ENCODE measurements at regions not wholly inside any gene's neighbourhood (a gene's known extent, or its start where the extent isn't known, plus 50 kb on each side); places are given as distances from the start of the nearest gene placed in this dataset.

DNA sequence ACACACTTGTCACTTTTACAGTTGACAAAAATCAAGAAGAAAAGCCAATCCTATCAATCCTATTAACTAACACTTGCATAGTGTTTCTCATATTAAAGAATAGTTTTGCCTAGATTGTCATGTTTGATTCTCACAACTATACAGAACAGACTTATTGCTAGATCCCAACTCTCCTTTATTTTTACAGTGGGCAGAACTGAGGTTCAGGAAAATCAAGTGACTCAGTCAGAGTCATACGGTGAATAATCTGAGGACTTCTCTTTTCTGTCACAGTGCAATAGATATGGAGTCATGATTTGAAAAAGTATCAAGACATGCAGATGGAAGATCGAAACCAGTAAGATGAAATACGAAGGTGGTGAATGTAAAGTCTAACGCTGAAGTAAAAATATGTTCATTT lies 195.1 kb upstream of the CITED2 start:
- DNase-seq, result no peak

DNA sequence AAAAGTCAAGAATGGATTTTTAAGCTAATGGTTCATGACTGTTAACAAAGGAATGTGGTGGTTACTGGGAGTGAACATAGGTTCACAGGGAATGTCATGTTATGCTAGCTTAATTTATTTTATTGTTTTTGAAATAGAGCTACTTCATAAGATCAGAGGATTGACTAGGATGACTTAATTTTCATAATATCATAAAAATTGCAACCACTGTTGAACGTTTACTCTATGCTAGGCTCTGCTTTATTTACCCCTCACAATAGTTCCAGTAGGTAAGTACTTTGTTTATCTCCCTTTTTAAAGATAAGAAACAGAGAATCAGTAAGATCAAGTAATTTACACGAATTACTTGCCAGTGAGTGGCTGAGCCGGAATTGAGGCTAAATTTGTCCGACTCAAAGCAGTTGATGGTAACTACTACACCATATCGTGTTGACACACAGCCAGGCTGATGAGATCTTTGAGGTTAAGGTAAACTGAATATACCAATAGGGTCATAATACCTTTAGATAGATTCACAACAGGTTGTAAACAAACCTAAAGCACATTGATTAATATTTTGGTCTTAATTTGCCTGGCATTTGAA lies 194.6 kb upstream of the CITED2 start:
- DNase-seq, result no peak

DNA sequence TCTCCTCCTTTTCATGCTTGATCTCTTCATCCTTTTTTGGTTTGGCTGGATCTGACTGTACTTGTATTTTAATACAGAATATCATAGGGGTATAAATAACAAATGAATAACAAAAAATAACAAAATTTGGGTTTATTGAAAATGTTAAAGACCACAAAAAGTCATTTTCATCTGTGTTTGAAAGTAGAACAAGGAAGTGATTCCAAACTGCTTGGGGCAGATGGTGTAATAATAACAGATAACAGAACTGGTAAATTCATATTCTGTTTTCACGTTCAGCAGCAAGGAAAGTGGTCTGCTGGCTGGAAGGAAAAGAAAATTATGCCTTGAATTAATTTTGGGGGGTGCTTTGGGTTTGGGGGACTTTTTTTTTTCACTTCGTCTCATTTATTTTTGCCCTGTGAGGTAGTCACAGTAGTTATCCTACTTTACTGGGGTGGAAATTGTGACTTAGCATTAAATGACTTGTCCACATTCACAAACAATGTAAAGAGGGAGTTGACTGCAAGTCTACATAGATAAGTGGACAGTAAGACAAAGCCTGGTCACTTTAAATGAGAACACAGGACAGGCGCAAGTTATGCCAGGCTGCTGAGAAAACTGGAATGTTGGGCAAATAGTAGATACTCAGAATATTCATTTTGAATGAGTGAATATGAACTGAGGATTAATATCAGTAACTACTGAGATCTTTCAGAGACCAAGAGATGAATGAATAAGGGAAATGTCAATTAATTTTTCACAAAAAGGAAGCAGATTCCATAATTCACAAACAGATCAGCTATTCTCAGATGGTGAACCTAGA lies 193.9 kb upstream of the CITED2 start:
- no peak for DNase-seq

GRCh38 chr6:139567095-139567494 lies 192.6 kb upstream of the CITED2 start:
- no peak for DNase-seq

GRCh38 chr6:139565591-139565990 lies 191.1 kb upstream of the CITED2 start:
- no peak for DNase-seq

- no peak for DNase-seq
Observed at GRCh38 chr6:139557547-139557946, 183.1 kb upstream of the CITED2 start.

GRCh38 chr6:139556532-139556931 lies 182.1 kb upstream of the CITED2 start:
- DNase-seq, result no peak

DNA sequence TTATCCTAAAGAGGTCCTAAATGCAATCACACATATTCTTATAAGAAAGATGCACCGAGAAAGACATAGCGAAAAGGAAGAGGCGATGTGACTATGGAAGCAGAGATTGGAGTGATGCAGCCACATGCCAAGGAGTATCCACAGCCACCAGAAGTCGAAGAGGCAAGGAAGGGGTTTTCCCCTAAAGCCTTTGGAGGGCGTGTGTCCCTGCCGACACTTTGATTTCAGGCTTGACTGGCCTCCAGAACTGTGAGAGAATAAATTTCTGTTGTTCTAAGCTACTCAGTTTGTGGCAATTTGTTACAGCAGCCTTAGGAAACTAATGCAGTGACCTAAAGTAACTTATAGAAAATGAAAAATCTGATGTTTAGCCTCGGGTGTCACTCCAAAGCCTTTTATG lies 179.5 kb upstream of the CITED2 start:
- DNase-seq, result no peak

DNA sequence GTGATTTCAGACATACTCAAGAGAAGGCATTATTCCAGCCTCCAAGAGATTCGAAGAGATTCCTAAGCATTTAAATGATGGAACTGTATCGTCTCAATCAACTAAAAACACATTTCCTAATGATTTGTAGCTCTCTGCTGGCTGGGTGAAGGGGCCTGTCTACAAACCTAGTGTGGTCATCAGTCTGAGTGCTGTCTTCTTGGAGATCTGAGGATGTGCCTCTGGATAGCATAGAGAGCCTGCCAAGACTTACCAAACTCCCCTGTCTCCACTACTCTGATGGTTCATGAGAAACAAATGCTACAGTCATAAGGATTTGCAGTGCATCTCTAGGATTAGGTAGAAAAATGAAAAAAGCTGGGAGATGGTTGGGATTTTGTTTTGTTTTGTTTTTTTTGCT lies 176.9 kb upstream of the CITED2 start:
- no peak for DNase-seq

GRCh38 chr6:139550361-139550760 lies 175.9 kb upstream of the CITED2 start:
- DNase-seq, result no peak

- DNase-seq, result no peak
Observed at GRCh38 chr6:139549561-139550070, 175.2 kb upstream of the CITED2 start.

DNA sequence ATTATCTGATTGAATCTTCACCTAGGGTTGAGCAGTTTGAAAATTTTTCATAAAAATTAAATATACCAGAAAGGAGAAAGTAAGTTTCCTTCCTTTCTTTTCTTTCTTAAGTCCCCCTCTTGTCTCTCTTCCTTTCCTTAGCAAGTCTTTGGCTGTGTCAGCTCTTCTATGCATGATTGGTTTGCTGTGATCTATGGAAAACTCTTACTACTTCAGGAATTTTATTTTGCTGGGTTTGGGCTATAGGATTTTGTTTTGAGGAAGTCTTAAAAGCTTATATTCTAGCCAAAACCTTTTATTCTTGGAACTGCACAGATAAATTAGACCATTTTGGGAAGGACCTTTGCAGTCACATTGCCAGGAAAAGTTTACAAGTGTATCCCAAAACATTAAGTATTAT lies 173.4 kb upstream of the CITED2 start:
- DNase-seq, result no peak

GRCh38 chr6:139547122-139547776 lies 172.8 kb upstream of the CITED2 start:
- no peak for DNase-seq

DNA sequence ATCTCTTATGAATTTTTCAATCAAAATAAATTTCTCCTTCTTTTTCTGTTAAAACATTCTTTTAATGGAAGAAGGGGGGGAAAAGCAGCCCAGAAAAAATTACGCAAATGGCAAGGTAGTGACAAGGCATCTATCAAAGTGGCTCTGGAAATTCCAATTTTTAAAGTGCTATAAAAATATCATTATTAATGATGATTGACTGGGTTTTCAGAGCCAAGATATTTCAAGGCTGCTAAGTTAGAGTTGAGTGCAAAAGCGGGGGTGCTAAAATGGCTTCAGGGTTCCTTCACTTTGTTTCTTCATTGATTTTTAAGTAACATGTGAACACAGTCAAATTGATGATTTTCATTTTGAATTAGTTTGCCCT lies 171.6 kb upstream of the CITED2 start:
- DNase-seq, result no peak

GRCh38 chr6:139545206-139546105 lies 171.0 kb upstream of the CITED2 start:
- no peak for DNase-seq

- no peak for DNase-seq
Observed at GRCh38 chr6:139544701-139545057, 170.2 kb upstream of the CITED2 start.

- no peak for DNase-seq
Observed at GRCh38 chr6:139542351-139542750, 167.9 kb upstream of the CITED2 start.

GRCh38 chr6:139540894-139541293 lies 166.4 kb upstream of the CITED2 start:
- DNase-seq, result no peak

DNA sequence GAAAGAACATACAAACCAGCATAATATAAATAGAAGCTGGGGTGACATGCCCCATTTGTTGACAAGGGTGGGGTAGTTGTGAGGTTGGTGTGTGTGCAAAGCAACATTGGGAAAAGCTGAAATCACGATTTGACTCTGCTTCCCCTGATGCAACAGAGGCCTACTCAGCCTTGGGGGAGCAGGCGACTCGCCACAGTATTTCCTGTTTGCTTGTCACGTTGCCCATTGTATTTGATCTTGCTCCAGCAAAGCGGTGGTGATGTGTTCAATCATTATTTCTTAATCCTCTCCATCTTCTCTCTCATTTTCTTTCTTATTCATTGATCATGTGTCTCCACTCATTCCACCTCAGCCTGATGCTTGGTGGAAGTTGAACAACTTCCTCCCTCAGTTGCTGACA lies 165.8 kb upstream of the CITED2 start:
- DNase-seq, result peak; percentile 37

DNA sequence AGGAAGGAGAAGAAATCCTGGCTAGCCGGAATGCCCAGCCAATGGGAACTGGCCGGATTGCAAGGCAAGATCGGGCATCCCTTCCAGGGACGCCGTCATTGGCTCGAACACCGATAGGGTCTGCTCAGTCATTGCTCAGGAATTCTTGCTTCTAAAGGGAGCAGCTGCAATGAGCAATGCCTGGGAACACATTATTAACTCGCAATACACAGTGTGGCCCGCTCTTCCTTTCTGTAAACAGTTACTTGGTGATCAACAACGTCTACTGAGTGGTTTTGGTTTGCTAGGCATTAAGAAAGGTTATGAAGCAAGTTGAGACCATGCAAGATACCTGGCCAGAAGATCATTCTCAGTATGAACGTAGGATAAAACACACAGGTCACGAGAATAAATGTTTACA lies 165.4 kb upstream of the CITED2 start:
- DNase-seq, result peak; percentile 58

DNA sequence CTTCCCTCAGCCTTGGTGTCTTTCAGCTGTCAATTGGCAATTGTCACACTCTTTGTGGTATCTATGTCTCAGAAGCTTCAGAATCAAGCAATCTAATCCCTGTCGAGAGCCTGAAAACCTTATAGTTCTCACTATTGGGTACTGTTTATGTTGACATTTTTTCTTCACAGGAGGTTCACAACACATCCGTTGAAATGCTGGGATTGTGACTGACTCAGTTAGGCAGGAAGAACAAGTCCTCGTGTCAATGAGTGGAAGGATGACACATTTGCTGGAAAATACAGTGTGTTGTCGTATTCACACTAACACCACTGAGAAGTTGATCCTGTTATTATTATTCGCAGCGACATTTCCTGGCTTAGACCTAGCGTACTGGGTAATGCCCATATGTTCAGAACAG lies 163.9 kb upstream of the CITED2 start:
- DNase-seq, result no peak

DNA sequence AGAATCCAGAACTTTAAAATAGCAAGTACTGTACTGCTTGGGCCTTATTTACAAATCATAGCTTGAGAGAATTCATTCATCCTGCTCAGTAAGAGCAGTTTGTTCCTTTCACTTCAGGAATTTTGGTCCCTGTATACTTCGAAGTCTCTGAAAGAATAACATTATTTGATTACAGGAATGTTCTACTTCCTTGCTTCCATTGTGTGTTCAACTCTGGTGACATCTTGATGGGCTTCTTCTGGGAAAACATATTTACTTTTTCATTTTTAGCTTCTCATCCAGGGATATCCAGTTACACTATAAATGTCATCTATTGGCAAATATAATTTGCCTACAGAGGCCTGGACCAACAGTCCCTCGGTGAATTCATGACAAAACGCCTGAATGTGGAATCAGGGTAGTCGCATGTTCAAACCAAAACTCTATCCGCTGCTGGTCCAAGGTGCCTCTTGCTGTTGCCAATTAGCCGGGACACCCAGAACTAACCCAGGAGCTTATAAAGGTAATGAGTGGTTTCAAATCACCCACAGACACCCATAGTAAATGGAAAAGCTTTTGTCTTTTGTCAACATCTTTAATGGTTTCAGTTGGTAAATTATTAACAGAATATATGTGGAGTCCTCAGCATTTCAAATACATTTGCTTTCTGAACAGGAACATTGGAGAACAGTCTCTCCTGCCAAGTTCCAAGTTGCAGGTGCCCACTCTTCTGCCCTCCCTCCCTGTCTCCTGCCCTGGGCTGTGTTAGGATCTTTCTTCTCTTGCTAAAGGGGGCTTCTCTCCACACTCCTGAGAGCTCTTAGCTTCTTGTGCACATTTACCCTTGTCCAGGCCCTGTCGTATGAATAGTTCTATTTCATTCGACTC lies 162.5 kb upstream of the CITED2 start:
- no peak for DNase-seq

Measured in femur (tissue), 1 donor.